ENCODE measurements at regions not wholly inside any gene's neighbourhood (a gene's known extent, or its start where the extent isn't known, plus 50 kb on each side); places are given as distances from the start of the nearest gene placed in this dataset.
A peak's percentile ranks its signal among the peaks of the same experiment; 100 is the strongest.
"Not testable (repeated sequence)": the region's sequence is repeated elsewhere in the genome, so short reads cannot be mapped to it uniquely, and the experiment has no call there.

DNA sequence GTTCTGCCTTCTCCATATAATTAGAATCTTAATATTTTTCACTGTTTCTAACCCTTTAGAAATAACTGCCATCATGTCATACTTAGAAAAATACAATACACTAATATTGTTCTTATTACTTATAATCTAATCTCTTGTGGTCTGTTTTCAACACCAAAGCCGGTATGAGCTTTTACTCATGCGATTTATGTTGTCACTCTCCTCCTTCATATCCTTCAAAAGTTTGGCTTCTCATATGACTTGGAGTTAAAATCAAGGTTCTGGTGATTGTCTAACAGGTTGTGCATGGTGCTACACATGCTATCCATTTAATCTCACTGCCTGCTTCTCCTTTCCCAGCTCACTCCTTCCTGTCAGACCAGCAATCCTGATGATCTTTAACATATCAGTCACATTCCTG is 1392.9 kb downstream of the ARAP2 start:
- DNase-seq: no peak

DNA sequence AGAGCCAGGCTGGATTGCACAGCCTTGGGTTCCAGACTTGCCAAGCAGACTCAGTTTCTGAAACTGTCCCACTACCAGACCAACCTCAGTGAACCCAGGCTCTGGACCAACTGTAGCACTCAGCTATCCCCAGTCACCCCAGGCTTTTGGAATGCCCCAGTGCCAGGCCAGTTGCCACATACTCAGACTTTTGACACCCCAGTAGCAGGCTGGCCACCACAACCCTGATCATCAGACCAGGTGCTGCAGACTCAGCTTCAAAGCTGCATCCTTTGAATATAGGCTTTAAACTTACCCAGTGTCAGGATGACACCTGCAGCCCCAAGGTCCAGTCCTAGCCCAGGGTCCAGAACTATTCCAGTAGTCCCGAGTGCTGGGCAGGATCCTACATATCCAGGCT is 1389.9 kb downstream of the ARAP2 start:
- DNase-seq: no peak

DNA sequence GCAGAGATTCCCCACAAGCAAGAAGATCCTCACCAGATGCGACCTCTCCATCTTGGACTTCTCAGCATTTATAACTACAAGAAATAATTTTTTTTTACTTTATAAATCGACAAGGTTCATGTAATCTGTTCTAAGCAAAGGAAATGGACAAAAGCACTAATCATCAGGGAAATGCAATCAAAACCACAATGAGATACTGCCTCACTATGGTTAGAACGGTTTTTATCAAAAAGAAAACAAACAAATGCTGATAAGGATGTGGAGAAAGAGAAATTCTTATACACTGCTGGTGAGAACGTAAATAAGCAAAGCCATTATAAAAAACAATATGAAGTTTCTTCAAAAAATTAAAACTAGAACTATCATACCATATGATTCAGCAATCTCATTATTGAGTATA is 1382.6 kb downstream of the ARAP2 start:
- no peak for DNase-seq

DNA sequence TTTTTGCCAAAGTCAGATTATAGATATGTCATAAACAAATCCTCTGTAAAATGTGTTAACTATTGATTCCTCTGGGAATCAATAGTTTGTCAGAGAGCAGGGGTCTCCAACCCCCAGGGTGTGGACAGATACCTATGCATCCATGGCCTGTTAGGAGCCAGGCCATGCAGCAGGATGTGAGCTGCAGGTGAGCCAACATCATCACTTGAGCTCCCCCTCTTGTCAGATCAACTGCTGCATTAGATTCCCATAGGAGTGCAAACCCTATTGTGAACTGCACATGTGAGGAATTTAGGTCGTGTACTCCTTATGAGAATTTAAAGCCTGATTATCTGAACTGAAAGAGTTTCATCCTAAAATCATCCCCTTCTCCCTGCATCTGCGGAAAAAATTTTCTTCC is 1365.4 kb downstream of the ARAP2 start:
- no peak for DNase-seq

DNA sequence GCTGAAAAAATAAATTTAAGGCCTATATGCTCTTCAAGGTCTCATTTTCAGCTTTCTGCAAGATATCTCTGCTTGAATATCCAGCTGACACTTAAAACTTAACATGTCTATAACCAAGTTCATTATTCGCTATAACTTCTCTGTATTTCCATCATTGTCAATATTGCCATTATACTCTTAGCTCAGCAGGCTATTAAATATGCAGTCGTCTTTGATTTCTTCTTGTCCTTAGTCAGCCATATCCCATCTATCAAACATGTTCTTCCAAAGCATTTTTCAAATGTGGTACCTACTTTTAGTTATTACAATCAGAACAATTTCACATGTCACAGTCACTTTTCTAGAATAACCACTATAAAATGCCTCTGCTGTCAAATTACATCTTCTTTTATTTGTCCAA is 1364.1 kb downstream of the ARAP2 start:
- no peak for DNase-seq

DNA sequence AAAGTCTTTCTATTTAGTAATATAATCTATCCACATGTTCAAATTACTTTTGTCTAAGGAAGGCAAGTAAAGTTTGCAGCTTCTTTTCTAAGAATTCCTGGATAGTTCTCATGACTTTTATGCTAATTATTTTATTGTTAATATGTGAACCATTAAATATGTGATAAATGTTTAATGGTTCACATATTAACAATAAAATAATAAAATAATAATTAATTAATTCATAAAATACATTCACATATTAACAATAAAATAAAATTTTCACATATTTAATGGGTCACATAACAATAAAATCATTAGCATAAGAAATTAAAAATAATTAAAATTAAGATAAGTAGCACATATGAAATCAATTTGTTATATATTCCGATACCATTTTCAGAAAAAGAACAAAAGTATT is 1352.4 kb downstream of the ARAP2 start:
- no peak for DNase-seq

DNA sequence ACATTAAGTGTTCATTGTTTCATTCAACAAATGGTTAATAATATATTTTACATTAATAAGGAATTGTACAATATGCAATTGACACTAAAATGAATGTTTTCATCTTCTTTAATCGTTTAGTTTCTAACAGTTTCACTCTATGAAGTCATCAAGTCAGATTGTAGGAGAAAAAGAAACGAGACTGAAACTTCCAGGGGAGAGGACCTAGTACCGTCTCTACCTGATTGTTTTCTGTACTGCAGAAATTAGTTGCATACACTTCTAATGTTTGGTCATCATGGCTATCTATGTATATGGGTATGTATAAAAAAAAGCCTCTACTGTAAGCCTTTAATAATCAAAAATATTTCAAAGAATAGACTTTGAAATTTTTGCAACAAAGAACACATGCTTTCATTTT is 1350.9 kb downstream of the ARAP2 start:
- DNase-seq: no peak

DNA sequence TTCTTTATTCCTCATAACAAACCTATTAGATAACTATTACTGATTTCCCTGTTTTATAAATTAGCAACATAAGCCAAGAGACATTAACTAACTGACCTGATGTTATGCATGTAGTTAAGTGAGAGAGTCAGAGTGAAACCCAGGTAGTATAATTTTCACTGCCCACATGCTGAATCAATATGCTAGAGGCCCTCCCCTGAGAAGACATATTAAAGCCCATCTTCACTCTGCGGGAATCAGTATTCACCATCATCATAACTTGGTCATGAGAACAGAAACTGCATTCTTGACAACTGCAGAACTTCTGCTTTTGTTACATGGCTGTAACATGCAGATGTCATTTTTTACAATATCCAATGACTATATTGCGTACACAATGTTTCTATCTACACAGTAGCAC is 1324.3 kb downstream of the ARAP2 start:
- DNase-seq: no peak

DNA sequence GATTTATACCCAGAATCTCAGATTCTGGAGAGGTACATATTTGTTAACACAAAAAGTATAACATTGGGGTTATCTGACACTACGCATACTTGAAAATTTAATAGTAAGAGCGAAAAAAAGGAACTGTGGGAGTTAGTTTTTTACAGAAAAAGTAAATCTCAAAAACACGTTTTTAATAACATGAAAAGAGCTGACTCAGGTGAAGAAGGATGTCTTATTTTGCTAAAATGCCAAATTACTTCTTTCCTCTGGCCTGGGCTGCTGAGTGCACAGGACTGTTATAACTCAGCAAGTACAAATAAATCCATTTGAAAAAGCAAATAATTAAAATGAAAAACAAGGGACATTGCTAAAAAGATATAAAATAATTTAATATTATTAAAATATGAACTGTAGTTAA is 1322.9 kb downstream of the ARAP2 start:
- no peak for DNase-seq

DNA sequence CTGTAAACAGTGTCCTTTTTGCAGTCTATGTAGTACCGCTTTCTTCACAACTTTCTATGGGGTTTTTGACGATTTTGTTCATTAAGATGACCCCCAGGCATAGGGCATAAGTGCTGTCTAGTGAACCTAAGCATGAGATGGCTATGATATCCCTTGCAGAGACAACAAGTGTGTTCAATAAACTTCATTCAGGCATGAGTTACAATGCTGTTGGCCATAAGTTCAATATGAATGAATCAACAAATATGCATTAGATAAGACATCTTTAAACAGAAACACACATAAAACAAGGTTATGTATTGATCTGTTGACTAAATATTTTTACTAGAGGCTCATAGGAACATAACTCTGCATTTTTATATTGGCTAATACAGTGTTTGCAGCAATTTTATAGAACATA is 1322.0 kb downstream of the ARAP2 start:
- DNase-seq: no peak

DNA sequence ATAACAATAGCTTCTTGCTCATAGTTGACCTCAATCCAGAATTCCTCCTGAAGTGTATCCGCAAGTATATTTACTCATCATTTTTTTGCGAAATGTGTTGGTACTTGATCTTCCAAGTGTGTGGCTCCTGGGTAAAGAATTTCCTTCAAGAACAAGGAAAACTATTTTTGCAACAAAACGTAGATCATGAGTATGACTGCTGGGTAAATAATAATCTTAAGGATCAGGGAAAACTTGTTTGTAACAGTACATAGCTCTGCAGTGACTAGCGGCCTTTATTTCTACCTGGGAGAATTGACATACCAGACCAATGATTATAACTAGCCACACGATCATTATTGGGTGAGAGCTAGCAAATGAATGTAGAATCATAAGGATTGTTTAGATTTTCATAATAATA is 1311.7 kb downstream of the ARAP2 start:
- DNase-seq: no peak

DNA sequence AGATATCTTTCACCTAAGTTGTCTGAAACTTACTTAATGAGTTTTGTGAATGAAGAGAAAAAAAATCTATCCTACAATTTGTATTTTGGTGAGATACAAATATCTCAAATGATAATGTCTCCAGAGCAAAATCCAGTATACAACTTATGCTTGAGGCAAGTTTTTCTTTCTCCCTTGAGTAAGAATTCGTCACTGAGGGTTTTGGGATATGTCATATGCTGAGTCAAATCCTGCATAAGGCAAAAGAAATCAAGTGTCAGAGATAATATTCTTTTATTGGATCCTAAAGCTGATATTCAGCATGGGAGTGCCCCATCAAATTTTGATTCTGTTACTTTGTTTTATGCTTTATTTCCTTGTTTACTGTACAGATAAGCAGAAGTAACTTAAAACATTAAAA is 1308.6 kb downstream of the ARAP2 start:
- DNase-seq: no peak

DNA sequence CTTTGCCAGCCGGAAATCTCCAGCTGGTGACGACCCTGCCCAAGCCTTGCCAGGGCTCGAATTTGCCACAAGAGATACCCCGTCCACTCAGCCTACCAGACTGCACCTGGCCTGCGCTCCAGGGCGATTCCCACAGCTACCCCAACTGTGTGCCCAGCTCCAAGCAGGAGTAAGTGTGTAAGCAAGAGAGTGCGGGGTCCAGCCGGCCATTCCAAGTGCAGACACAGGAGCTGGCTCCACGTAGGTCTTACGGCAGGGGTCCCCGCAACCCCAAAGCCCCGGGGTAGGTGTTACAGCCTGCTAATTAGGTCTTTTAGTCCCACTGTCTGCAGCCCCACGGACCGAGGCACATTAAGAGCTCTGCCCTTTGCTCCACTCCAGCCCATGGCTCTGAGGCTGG is 1305.2 kb downstream of the ARAP2 start:
- no peak for DNase-seq

DNA sequence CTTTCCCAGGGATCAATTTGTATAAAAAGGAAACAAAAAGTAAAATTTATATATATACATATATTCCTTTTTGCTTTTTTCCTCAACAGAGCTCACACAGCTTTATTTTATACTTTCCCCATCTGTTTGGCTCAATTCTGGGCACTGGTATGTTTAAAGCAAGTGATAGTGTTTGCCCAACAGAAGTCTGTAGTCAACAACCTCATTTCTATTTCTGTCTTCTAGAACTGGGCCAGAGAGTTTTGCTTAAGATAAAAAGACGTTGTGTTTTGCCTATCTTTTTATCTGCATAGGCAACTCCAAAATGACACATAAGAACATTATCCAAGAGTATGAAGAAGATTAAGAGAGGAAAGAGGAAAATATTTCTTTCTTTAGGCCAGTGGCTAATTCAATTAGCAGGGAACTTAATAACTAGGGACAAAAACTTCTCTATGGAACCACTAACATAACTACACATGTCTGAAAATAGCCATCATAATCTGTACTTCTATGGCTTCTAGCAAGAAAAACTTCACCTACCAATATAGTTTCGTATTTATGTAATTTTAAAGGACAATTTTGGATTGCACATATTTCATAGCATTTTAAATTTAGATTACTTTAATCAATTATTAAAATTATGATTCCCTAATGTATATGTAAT is 1300.5 kb downstream of the ARAP2 start:
- DNase-seq: no peak

DNA sequence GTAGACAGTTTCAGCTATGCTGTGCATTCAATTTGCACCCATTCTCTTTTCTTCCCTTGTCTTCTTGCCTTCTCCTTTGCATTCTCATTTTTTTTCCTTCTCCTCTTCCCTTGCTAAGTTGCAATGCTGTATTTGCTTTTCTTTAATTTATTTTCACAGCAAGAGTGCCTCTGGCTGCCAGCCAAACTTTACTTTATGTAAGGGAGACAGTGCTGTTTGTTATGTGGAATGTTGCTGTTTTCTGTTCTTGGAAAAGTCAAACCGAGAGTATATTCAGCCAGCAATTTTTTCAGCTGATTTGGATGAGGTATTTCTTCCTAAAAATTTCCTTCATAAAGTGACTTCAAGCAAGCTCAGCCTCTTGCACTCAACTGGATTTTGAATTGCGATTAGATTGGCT is 1293.4 kb downstream of the ARAP2 start:
- DNase-seq: peak; percentile 2 to 6

DNA sequence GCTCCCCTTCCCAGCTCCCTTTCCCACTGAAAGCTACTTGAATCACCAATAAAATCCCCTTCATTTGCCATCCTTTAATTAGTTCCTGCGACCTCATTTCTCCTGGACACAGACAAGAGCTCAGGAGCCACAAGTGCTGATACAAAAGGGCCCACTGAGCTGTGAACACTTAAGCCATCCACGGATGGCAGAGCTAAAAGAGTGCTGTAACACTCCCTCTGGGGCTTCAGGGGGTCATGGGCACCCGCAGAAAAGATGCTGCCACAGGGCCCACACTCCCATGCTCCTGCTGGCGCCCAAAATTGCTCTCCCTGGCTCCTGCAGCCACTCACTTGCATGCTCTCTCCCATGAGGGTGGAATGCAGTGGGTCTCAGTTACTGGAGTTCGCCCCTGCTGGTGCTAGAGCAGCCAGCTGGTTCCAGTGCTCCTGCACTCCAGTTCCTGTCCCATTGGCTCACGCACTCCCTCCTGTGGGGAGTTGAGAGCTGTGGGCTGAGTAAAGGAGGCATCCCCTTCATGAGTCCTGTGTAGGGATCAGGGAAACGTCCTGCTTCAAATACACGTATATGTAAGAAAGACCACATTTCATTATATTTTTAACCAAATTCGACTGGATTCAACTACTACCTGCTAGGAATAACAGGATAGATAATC is 1291.0 kb downstream of the ARAP2 start:
- no peak for DNase-seq

DNA sequence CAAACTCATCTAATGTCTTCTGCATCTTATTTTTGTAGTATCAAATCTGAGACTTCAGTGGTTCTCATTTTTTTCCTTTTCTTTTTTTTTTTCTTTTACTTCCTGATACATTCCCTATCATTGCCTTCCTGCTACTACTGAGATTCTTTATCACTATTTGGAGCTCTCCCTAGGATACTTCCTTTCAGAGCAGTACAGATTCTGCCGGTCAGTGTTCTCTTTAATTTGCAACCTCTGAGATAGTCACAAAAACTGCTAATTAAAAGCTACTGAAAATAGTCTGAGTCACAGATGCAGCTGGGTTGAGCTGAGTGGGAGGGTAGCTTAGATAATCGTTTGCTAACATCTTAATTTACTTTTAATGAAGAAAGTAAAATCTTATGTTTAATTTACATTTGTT is 1279.7 kb downstream of the ARAP2 start:
- DNase-seq: no peak

DNA sequence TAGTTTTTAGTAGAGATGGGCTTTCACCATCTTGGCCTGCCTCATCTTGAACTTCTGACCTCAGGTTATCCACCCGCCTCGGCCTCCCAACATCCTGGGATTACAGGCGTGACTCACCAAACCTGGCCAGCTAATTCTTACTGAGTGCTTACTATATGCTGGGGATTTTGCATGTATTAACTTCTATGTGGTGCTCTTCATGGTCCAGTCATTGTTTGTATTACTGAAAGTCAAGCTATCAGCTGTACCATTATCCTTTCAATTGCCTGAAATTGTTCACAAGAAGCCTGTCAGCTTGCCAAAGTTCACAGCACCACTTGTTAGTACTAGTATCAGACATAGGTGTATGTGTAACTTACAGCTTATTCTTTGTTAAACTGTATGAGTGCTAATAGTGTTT is 1272.1 kb downstream of the ARAP2 start:
- no peak for DNase-seq

DNA sequence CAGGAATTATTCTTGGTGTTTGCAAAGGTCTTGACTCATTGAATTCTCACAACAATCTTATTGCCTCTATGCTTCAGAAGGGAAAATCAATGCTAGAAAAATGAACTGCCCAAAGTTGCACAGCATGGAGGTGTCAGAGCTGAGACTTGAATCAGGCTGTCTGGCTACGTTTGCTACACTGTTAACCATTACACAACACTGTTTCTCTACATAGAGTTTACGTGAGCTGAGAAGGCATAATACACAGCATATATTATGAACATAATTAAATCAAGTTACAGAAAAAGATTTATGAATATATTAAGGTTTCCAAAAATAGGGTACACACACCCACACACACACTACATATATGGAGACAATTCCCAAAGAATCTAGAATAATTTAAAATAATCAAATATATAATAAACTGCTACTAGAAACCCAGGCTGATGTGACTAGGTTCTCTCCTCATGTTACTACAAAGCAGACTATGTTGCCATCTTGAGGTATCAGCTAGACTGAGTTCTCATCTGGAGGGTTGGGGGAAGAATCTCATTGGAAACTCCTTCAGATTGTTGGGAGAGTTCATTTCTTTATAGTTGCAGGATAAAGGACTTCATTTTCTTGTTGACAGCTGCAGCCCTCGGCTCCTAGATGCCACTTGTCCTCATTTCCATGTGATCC is 1270.5 kb downstream of the ARAP2 start:
- no peak for DNase-seq

DNA sequence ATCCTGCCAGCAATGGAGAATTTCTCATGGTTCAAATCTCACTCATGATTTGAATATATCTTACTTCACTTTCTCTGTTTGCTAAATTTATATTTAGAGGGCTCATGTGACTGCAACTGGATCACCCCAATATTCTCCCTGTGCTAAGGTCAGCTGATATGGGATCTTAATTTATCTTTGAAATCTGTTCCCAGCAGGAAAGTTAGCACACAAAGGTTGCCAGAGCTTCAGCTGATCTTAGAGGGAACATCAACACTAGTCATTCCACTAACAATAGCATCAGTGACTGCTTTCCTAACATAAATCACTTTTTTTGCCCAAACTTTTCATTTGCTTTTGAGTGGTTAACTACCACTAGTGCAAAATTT is 1270.0 kb downstream of the ARAP2 start:
- DNase-seq: no peak

DNA sequence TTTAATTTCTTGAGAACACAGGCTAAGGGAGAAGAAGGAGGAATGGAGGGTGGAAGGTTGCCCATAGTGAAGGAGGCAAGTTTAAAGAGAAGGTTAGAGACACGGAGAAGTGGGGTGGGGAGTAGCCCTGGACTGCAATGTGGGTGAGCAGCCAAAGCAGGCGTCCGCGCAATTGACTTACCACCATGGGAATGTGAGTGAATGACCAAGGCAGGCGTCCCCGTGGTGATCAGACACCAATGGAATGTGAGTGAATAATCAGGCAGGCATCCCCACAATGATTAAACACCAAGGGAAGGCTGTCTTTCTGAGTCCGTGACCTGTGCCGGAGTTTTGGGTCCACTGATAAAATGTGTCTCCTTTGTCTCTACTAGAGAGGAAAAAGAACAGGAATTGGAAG is 1223.1 kb downstream of the ARAP2 start:
- DNase-seq: not testable (repeated sequence)

DNA sequence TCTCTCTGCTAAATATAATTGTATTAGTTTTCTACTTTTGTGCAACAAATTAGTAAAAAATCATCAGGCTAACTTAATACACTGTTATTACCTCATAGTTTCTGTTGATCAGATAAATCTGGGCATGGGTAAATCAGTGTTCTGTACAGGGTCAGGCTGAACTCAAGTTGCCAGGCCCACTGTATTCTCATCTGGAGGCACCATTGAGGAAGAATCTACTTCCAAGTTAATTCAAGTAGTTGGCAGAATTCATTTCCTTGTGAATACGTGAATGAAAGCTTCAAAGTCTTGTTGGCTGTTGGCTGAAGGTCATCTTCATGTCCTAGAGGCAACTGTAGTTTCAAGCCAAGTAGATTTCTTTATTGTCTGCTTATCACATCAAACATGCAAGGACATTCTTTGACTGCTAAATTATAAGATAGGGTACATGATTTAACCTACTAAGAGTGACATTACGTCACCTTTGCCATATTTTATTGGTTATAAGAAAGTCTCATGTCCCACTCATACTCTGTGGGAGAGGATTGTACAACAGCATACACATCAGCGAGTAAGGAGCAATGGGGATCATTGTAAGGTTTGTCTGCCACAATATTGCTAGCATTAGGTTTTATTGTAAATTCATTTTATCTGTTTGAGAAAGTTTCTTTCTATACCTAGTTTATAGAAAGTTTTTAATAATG is 1219.0 kb downstream of the ARAP2 start:
- DNase-seq: no peak
